Brain pericyte (primary cell): ENCODE measurements at regions not wholly inside any gene's neighbourhood (a gene's known extent, or its start where the extent isn't known, plus 50 kb on each side); places are given as distances from the start of the nearest gene placed in this dataset.

Experiments
- DNase-seq: peaks from one replicate; pipeline ENCODE4 v3.0.0-alpha.2; 2012; ENCODE audit warnings: low read depth, low spot score

- DNase-seq: no peak
Observed at GRCh38 chr2:236795861-236796219, 226.2 kb downstream of the ACKR3 start.

- DNase-seq: no peak
Observed at GRCh38 chr2:236796236-236796635, 226.6 kb downstream of the ACKR3 start.

- DNase-seq: no peak
Observed at GRCh38 chr2:236797411-236797810, 227.8 kb downstream of the ACKR3 start.

GRCh38 chr2:236798491-236798890, 228.9 kb downstream of the ACKR3 start:
- DNase-seq: no peak

- DNase-seq: no peak
Observed at GRCh38 chr2:236799391-236800026, 229.9 kb downstream of the ACKR3 start.

- DNase-seq: no peak
Observed at GRCh38 chr2:236802862-236803261, 233.2 kb downstream of the ACKR3 start.

- no peak for DNase-seq
Observed at GRCh38 chr2:236803621-236804020, 234.0 kb downstream of the ACKR3 start.

GRCh38 chr2:236805800-236806531, 236.3 kb downstream of the ACKR3 start:
- no peak for DNase-seq

- no peak for DNase-seq
Observed at GRCh38 chr2:236809716-236810115, 240.1 kb downstream of the ACKR3 start.

GRCh38 chr2:236811062-236811656, 241.5 kb downstream of the ACKR3 start:
- no peak for DNase-seq

GRCh38 chr2:236813766-236814165, 244.1 kb downstream of the ACKR3 start:
- no peak for DNase-seq

- no peak for DNase-seq
Observed at GRCh38 chr2:236814593-236814992, 245.0 kb downstream of the ACKR3 start.

GRCh38 chr2:236815746-236816145, 246.1 kb downstream of the ACKR3 start:
- no peak for DNase-seq

- no peak for DNase-seq
Observed at GRCh38 chr2:236816197-236817170, 246.9 kb downstream of the ACKR3 start.

- no peak for DNase-seq
Observed at GRCh38 chr2:236818281-236819045, 248.8 kb downstream of the ACKR3 start.

- no peak for DNase-seq
Observed at GRCh38 chr2:236819275-236820002, 249.8 kb downstream of the ACKR3 start.

GRCh38 chr2:236820763-236821344, 251.2 kb downstream of the ACKR3 start:
- DNase-seq: no peak

GRCh38 chr2:236823041-236823629, 253.5 kb downstream of the ACKR3 start:
- DNase-seq: no peak

GRCh38 chr2:236823963-236824362, 254.3 kb downstream of the ACKR3 start:
- no peak for DNase-seq

- DNase-seq: no peak
Observed at GRCh38 chr2:236824836-236825235, 255.2 kb downstream of the ACKR3 start.
